ENCODE measurements at regions not wholly inside any gene's neighbourhood (a gene's known extent, or its start where the extent isn't known, plus 50 kb on each side); places are given as distances from the start of the nearest gene placed in this dataset.

DNA sequence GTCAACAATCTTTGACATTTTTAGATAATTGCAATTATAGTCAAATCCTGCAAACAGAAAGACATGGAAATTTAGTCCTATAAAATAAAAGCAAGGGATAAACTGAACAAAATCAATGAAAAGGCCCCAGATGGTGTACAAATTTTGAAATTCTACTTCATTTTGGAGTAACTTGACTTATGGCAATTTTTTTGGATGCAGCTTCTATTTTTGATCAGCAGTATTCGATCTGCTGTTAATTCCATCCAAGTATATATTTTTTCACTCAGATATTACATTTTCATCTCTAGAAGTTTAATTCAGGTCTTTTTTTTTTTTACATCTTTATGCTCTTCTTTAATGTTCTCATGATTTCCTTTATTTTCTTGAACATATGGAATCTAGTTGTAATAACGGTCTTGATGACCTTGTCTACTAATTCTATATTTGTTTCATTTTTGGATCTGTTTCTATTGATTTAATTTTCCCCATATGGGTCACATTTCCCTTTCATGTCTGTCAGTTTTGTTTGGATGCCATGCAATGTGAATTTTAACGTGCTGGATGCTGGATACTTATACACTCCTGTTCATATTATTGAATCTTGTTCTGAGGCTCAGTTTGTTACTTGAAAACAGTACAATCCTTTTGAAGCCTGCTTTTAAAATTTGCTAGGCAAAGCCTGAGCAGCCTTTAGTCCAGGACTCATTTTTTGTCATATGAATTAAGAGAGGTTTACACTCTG is 164.3 kb upstream of the FAM3C start:
- Mint-ChIP-seq H3K27me3 (ENCODE audit: low read depth in 3 of 3) (peaks cover 0 to 5% (median 0%) of the 10 kb centered on the region in 3 donors), H3K36me3 (no peaks in the 10 kb centered on the region), H3K4me1 (no peaks in the 10 kb centered on the region), H3K27ac (no peak overlapping the region), H3K9me3 (no peaks in the 10 kb centered on the region), H3K4me3 (no peak overlapping the region)
- no peak for DNase-seq

DNA sequence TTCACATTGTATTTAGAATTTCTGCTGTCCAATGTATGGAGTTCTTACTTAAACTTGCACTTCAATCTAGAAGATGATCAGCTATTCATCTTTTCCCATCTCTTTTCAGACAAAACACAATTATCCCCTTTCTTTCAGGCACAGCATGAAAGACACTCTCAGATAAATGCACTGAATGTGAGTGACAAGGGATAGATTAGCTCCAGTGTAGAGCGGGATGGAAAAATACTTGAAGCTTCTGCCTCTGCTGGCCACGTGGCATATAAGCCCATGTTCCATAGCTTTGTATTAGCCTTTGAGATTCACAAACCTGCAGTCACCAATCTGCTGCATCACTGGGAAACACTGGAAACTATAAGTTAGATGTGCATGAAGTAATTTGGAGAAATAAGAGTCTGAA is 162.2 kb upstream of the FAM3C start:
- Mint-ChIP-seq H3K4me3 (no peak overlapping the region), H3K4me1 (no peaks in the 10 kb centered on the region), H3K36me3 (no peaks in the 10 kb centered on the region), H3K27ac (no peak overlapping the region), H3K9me3 (no peaks in the 10 kb centered on the region), H3K27me3 (ENCODE audit: low read depth in 3 of 3) (peaks cover 0 to 5% (median 2%) of the 10 kb centered on the region in 3 donors)
- DNase-seq = no peak

DNA sequence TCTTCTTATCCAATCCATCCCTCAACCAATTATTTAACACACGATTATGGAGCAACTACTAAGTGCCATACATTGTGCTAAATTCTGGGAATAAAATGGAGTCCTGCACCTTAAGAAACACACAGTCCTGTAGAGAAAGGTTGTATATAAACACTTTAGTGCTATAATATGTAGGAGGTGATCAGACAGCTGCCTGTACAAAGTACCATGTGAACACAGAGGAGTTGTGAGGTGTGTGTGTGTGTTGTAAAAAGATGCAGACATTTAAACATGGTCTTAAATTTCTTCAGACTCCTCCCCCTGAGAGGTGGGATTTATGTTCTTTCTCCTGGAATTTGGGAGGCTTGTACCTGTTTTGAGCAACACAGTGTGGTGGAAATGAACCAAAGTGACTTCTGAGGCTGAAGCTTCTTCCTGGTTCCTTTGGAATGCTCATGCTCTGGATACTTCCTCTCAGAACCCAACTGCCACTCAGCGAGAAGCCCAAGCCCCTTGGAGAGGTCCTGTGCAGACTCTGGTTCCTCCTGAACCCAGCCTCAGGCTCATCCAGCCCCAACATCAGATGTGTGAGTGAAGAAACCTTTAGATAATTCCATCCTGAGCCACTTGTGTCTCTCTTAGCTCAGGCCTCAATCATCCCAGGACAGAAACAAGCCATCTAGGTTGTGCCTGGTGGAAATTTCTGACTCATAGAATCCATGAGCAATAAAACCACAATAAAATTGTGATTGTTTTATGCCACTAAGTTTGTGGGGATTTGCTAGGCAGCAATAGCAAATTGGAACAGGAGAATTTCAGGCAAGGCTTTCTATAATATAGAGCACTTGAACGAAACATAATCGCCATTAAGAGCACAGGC is 161.2 kb upstream of the FAM3C start:
- H3K27ac Mint-ChIP-seq = no peak overlapping the region
- no peak overlapping the region for H3K4me3 Mint-ChIP-seq
- H3K4me1 Mint-ChIP-seq = no peaks in the 10 kb centered on the region
- no peak for DNase-seq
- no peaks in the 10 kb centered on the region for H3K9me3 Mint-ChIP-seq
- H3K27me3 Mint-ChIP-seq (ENCODE audit: low read depth in 3 of 3) = peaks cover 0 to 6% (median 5%) of the 10 kb centered on the region in 3 donors
- H3K36me3 Mint-ChIP-seq = no peaks in the 10 kb centered on the region

DNA sequence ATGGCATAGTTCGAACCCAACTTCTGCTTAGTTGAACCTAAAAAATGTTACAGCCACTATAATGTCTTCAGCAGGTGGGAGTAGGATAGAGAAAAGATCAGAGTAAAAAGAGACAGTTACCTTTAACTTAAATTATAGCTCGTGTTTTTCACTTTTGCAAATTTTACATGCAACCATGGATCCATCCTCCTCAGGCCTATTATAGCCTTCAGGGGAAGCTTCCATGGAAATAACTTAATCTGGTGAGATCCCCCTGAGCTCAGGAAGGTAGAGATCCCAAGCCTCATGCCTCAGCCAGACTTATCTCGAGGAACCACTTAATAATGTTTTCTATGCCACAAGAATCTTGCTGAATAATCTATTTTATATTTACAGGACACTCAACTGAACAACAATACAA is 159.4 kb upstream of the FAM3C start:
- Mint-ChIP-seq H3K4me3 (no peak overlapping the region), H3K27me3 (ENCODE audit: low read depth in 3 of 3) (peaks cover 0 to 5% (median 1%) of the 10 kb centered on the region in 3 donors), H3K36me3 (no peaks in the 10 kb centered on the region), H3K9me3 (no peaks in the 10 kb centered on the region), H3K27ac (no peak overlapping the region), H3K4me1 (no peaks in the 10 kb centered on the region)
- no peak for DNase-seq

DNA sequence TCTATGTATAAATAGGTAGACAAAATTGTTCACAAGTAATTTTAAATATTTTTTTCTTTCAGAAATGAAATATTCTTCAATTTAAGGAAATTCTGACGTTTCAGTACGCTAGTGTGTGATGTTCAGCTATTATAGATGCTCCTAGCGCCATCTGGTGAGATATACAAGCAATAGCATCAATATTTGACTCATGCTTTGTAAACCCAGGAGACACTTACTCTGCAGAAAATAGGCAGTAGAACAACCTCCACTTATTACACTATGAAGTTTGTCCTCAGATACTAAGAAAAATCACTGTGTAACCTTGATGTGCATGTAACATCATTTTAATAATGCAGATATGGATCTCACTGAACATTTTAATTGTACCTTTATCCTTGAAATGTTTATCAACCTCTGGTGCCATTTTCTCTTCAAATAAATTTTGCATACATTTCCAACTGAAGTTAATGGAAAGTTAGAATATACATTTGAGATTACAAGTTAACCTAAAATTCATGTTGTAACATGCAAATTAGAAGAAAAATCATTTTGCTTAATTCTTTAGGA is 151.5 kb upstream of the FAM3C start:
- Mint-ChIP-seq H3K27me3 (ENCODE audit: low read depth in 3 of 3) (peaks cover 0 to 6% (median 0%) of the 10 kb centered on the region in 3 donors), H3K36me3 (peaks cover 0 to 5% (median 0%) of the 10 kb centered on the region in 3 donors), H3K27ac (no peak overlapping the region), H3K4me1 (peaks cover 23 to 38% of the 10 kb centered on the region in 2 donors), H3K9me3 (no peaks in the 10 kb centered on the region), H3K4me3 (no peak overlapping the region)
- DNase-seq = peak; percentile 47 to 60 (median 53)

DNA sequence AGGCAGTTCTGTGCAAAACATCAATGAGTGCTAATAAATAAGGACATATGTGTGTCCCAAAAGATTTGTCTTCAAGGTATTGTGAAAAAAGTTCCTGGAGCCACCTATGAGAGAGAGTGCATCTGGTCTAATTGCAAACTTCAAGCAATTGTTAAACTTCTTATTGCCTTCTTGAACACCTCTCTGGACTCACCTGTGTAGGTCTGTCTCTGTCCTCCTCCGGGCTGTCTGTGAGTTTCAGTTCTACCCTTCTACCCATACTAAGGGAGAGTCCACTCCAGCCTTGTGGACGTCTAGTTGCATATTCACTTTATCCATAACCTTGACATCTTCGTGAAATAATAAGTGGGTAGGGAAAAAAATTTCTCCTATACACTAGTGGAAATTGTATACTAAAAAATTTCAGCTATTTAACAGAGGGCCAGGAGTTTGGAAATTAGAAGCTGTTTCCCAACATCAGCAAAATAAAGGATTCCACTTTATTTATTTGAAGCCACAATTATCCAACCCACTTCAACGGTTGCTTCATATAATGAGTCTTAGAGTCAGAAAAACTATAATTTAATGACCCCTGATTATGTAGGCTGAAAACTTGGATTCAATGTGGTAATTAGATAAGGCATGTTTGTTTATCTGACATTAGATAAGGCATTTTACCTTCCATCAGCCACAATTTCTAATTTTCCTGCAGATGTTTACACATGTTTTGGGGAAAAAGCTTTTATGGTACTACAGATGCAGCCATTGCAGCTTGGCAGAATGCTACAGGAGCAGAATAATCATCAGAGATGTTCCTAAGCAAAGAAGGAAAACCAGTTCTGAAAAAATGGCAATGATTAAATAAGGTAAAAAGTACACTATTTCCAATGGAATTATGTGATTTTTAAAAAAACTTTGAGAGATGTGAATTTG is 150.8 kb upstream of the FAM3C start:
- no peak overlapping the region for H3K4me3 Mint-ChIP-seq
- DNase-seq = no peak
- peaks cover 0 to 5% (median 0%) of the 10 kb centered on the region in 3 donors for H3K27me3 Mint-ChIP-seq (ENCODE audit: low read depth in 3 of 3)
- peaks cover 23 to 38% of the 10 kb centered on the region in 2 donors for H3K4me1 Mint-ChIP-seq
- peaks cover 0 to 5% (median 0%) of the 10 kb centered on the region in 3 donors for H3K36me3 Mint-ChIP-seq
- no peaks in the 10 kb centered on the region for H3K9me3 Mint-ChIP-seq
- H3K27ac Mint-ChIP-seq = no peak overlapping the region

DNA sequence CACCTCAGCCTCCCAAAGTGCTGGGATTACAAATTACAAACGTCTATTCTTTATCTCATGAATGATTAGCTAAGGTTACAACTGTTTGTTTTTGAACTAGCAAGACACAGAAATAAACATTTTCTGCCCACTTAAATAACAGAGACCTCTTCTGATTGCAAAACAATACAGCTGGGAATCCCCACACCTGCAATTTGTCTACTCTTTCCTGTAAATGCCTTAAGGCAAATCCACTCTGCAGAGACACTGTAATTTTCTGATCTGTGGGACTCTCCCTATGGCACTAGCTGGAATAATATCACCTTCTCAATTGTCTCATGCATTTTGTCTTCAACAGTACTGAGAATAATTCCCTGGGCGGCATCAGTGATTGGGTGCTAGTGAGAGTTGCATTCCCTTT is 149.3 kb upstream of the FAM3C start:
- DNase-seq = no peak
- H3K9me3 Mint-ChIP-seq = no peaks in the 10 kb centered on the region
- H3K4me1 Mint-ChIP-seq = peaks cover 23 to 38% of the 10 kb centered on the region in 2 donors
- H3K36me3 Mint-ChIP-seq = peaks cover 0 to 5% (median 0%) of the 10 kb centered on the region in 3 donors
- H3K4me3 Mint-ChIP-seq = peak overlapping the region in 2 of 5 donors; percentile 45 to 49
- H3K27me3 Mint-ChIP-seq (ENCODE audit: low read depth in 3 of 3) = peaks cover 0 to 4% (median 0%) of the 10 kb centered on the region in 3 donors
- H3K27ac Mint-ChIP-seq = peak overlapping the region in 3 of 6 donors; percentile 55 to 77 (median 69)

DNA sequence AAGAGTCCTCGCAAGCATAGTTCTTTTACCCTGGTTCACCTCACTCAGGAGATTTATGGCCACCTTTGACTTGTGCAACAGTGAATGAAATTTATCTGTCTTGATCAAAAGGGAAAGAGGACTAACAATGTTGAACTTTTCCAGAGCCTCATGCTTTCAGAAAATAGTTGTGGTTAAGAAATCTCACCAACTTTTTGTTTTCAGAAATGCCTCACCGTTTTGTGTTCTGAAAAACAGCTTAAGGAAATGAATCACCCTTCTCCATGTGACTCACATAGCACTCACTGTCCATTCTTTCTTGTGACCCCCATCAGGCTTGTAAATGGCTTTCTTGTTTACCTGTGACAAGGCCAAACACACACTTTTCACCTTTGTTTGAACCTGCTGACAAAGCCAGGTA is 148.6 kb upstream of the FAM3C start:
- Mint-ChIP-seq H3K27me3 (ENCODE audit: low read depth in 3 of 3) (peaks cover 0 to 2% (median 0%) of the 10 kb centered on the region in 3 donors), H3K36me3 (peaks cover 0 to 5% (median 0%) of the 10 kb centered on the region in 3 donors), H3K9me3 (no peaks in the 10 kb centered on the region), H3K4me1 (peaks cover 23 to 44% of the 10 kb centered on the region in 2 donors), H3K4me3 (peak overlapping the region; percentile 21 to 60 (median 33)), H3K27ac (peak overlapping the region; percentile 55 to 78 (median 68))
- peak in 1 of 3 donors; percentile 19 for DNase-seq

DNA sequence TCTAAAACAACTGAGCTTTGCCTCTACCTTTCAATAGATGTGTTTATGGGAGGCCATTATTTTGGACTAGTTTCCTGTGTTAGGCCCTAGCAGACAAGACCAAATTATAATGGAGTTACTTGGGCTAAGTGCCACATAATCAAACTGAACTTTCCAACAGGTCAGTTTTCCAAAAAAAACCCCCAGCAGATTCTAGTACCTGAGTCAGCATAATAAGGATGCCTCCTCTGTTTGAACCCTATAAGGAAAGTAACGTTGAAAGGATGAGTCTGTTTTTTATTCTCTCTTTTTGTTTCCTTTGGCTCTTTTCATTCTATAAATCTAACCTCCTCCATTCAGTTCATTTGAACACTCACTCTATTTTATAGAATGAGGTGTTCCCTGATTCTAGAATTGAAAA is 148.1 kb upstream of the FAM3C start:
- H3K27me3 Mint-ChIP-seq (ENCODE audit: low read depth in 3 of 3) = peaks cover 0 to 1% (median 0%) of the 10 kb centered on the region in 3 donors
- peaks cover 23 to 45% of the 10 kb centered on the region in 2 donors for H3K4me1 Mint-ChIP-seq
- H3K4me3 Mint-ChIP-seq = peak overlapping the region in 1 of 5 donors; percentile 60
- DNase-seq = no peak
- no peaks in the 10 kb centered on the region for H3K9me3 Mint-ChIP-seq
- peaks cover 0 to 5% (median 0%) of the 10 kb centered on the region in 3 donors for H3K36me3 Mint-ChIP-seq
- H3K27ac Mint-ChIP-seq = peak overlapping the region in 4 of 6 donors; percentile 39 to 78 (median 71)

DNA sequence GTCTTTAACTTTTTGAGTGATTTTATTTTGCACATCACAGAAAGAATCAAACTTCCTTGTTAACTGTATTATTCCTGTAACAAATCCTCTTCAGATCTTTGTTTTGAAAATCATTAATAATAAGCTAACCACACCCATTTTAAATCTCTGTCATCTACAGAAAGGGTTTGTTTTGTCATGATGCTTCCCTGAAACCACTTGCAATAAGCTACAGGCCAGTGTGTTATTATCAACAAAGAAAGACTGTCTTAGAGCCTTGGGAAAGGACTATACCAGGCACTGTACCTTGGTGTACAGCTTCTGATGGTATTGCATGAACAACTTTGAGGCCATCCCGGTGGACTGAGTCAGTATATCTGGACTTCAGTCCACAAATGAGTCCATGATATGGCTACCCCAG is 145.3 kb upstream of the FAM3C start:
- DNase-seq = no peak
- no peak overlapping the region for H3K27ac Mint-ChIP-seq
- no peaks in the 10 kb centered on the region for H3K27me3 Mint-ChIP-seq (ENCODE audit: low read depth in 3 of 3)
- H3K4me3 Mint-ChIP-seq = no peak overlapping the region
- H3K4me1 Mint-ChIP-seq = peaks cover 23 to 44% of the 10 kb centered on the region in 2 donors
- peaks cover 0 to 9% (median 0%) of the 10 kb centered on the region in 3 donors for H3K36me3 Mint-ChIP-seq
- no peaks in the 10 kb centered on the region for H3K9me3 Mint-ChIP-seq

DNA sequence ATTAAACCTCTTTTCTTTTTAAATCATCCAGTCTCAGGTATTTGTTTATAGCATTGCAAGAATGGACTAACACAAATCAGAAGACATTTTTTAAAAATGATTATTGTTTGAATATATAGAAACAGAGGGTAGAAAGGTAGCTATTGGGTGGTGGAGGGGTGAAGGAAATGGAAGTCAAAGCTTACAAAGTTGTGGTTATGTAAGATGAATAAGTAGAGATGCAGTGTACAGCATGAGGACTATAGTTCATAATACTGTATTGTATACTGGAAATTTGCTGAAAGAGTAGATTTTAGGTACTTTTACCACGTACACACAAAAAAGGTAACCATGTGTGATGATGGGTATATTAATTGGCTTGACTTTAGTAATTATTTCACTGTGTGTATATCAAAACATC is 144.0 kb upstream of the FAM3C start:
- no peak for DNase-seq
- Mint-ChIP-seq H3K4me1 (peaks cover 12 to 30% of the 10 kb centered on the region in 2 donors), H3K36me3 (peaks cover 0 to 9% (median 0%) of the 10 kb centered on the region in 3 donors), H3K9me3 (no peaks in the 10 kb centered on the region), H3K27me3 (ENCODE audit: low read depth in 3 of 3) (no peaks in the 10 kb centered on the region), H3K4me3 (no peak overlapping the region), H3K27ac (no peak overlapping the region)

DNA sequence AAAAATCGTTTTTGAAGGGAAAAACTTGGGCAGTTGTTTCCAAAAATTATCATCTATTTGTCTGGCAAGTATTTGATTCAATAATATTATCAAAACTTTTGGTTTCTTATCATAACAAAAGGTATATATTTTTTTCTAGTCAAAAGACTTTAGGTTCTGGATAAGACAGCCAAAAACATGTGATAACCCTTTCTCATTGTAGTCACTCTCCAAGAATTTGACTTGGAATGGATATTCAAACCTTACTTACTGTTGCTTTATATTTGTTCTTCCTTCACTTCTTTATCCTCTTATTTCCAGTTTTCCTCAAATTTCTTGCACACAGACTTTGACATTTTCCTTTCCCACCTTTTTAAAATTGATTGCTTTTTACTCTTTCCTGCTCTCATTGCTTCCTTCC is 140.9 kb upstream of the FAM3C start:
- Mint-ChIP-seq H3K4me3 (no peak overlapping the region), H3K4me1 (peaks cover 2 to 24% of the 10 kb centered on the region in 2 donors), H3K9me3 (no peaks in the 10 kb centered on the region), H3K27ac (no peak overlapping the region), H3K27me3 (ENCODE audit: low read depth in 3 of 3) (peaks cover 0 to 2% (median 0%) of the 10 kb centered on the region in 3 donors), H3K36me3 (peaks cover 0 to 4% (median 0%) of the 10 kb centered on the region in 3 donors)
- DNase-seq = no peak

Measured in immature natural killer cell (primary cell).